B cell (primary cell): ENCODE measurements at regions not wholly inside any gene's neighbourhood (a gene's known extent, or its start where the extent isn't known, plus 50 kb on each side); places are given as distances from the start of the nearest gene placed in this dataset.

ENCODE experiments used
- EZH2 ChIP-seq: IDR thresholded peaks from 2 replicates; pipeline ENCODE4 v1.6.1; 2012; ENCODE audit warnings: borderline replicate concordance, low read depth, mild to moderate bottlenecking, moderate library complexity, low read length; ENCODE audit not compliant: insufficient read depth, poor library complexity, severe bottlenecking
- TF ChIP-seq, protein P1 (sequence below): fragments of 200-600 bp; IDR thresholded peaks from one replicate; pipeline ENCODE4 v1.8.0; 2022; ENCODE audit warnings: antibody characterized with exemption, mild to moderate bottlenecking

GRCh38 chr13:40376867-40377535, 289.4 kb downstream of the FOXO1 start:
- no peak for TF ChIP-seq EZH2
- TF ChIP-seq, protein P1, sequence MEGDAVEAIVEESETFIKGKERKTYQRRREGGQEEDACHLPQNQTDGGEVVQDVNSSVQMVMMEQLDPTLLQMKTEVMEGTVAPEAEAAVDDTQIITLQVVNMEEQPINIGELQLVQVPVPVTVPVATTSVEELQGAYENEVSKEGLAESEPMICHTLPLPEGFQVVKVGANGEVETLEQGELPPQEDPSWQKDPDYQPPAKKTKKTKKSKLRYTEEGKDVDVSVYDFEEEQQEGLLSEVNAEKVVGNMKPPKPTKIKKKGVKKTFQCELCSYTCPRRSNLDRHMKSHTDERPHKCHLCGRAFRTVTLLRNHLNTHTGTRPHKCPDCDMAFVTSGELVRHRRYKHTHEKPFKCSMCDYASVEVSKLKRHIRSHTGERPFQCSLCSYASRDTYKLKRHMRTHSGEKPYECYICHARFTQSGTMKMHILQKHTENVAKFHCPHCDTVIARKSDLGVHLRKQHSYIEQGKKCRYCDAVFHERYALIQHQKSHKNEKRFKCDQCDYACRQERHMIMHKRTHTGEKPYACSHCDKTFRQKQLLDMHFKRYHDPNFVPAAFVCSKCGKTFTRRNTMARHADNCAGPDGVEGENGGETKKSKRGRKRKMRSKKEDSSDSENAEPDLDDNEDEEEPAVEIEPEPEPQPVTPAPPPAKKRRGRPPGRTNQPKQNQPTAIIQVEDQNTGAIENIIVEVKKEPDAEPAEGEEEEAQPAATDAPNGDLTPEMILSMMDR = no peak
